ENCODE measurements at regions not wholly inside any gene's neighbourhood (a gene's known extent, or its start where the extent isn't known, plus 50 kb on each side); places are given as distances from the start of the nearest gene placed in this dataset.
"Not testable (repeated sequence)": the region's sequence is repeated elsewhere in the genome, so short reads cannot be mapped to it uniquely, and the experiment has no call there.

DNA sequence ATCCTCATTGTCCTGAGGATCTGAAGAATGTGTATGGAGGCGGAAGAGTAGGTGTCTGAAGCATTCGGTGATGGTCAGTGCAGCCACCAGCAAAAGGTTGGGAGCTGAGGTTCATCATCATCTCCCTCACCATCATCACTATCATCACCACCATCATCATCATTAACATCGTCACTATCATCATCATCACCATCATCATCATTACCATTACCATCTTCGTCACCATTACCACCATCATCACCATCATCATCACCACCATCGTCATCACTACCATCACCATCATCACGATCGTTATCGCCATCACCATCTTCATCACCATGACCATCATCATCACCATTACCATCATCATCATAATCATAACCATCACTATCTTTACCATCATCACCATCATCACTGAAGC, 90.8 kb upstream of the TMEM132D start:
- H3K27ac ChIP-seq (ENCODE audit: low read length), result no peak overlapping the region
- no peaks in the 10 kb centered on the region for H3K27me3 ChIP-seq (ENCODE audit: control insufficient read depth, insufficient read depth, low read length)
- no peak overlapping the region for H3K4me3 ChIP-seq (ENCODE audit: low read length)
- H3K4me1 ChIP-seq (ENCODE audit: control insufficient read depth, insufficient read depth, low read length), result no peaks in the 10 kb centered on the region
- WGBS (ENCODE audit: insufficient coverage, low lambda C conversion rate), result 100% methylated on average over 8 of the region's 8 CpGs
- H3K9me3 ChIP-seq (ENCODE audit: control insufficient read depth, low read depth, low read length), result no peaks in the 10 kb centered on the region
- no peak for DNase-seq
- H3K36me3 ChIP-seq (ENCODE audit: control insufficient read depth, insufficient read depth, low read length), result no peaks in the 10 kb centered on the region

DNA sequence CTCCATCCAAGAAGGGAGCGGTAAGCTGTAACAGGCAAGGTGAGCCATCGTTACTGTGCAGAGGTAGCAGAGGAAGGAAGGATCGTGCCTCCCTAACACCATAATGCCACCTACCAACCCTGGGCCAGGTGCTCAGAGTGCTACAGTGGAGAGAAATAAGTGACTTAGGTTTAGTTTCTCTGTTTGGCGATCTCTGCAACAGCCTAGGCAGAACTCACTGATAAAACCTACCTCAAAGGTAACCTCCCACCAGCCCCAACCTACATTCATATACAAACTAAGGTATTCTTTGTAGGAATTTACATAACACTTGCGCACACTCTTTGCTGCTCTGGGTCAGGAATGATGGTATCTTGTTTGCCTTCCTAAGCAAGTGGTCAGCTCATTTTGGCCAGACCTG, 93.4 kb upstream of the TMEM132D start:
- no CpG with 5 or more reads among the region's 5 CpGs for WGBS (ENCODE audit: insufficient coverage, low lambda C conversion rate)
- no peak overlapping the region for H3K4me3 ChIP-seq (ENCODE audit: low read length)
- H3K9me3 ChIP-seq (ENCODE audit: control insufficient read depth, low read depth, low read length), result no peaks in the 10 kb centered on the region
- H3K4me1 ChIP-seq (ENCODE audit: control insufficient read depth, insufficient read depth, low read length), result no peaks in the 10 kb centered on the region
- no peak overlapping the region for H3K27ac ChIP-seq (ENCODE audit: low read length)
- no peaks in the 10 kb centered on the region for H3K27me3 ChIP-seq (ENCODE audit: control insufficient read depth, insufficient read depth, low read length)
- DNase-seq, result no peak
- H3K36me3 ChIP-seq (ENCODE audit: control insufficient read depth, insufficient read depth, low read length), result no peaks in the 10 kb centered on the region

DNA sequence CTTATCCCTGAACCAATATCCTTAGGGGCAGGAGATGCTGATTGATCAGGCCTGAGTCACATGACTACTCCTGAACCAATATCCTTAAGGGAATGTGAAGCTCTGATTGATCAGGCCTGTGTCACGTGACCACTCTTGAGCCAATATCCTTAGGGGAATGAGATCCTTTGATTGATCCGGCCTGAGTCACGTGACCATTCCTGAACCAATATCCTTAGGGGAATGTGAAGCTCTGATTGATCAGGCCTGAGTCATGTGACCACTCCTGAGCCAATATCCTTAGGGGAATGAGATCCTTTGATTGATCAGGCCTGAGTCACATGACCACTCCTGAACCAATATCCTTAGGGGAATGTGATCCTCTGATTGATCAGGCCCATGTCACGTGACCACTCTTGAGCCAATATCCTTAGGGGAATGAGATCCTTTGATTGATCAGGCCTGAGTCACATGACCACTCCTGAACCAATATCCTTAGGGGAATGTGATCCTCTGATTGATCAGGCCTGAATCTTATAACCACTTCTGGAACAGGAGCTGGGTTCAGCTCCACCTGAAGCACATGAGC, 100.6 kb upstream of the TMEM132D start:
- DNase-seq; H3K36me3 ChIP-seq (ENCODE audit: control insufficient read depth, insufficient read depth, low read length); H3K9me3 ChIP-seq (ENCODE audit: control insufficient read depth, low read depth, low read length); H3K4me1 ChIP-seq (ENCODE audit: control insufficient read depth, insufficient read depth, low read length); H3K27ac ChIP-seq (ENCODE audit: low read length); H3K27me3 ChIP-seq (ENCODE audit: control insufficient read depth, insufficient read depth, low read length); H3K4me3 ChIP-seq (ENCODE audit: low read length): not testable (repeated sequence)
- no CpG with 5 or more reads among the region's 4 CpGs for WGBS (ENCODE audit: insufficient coverage, low lambda C conversion rate)

DNA sequence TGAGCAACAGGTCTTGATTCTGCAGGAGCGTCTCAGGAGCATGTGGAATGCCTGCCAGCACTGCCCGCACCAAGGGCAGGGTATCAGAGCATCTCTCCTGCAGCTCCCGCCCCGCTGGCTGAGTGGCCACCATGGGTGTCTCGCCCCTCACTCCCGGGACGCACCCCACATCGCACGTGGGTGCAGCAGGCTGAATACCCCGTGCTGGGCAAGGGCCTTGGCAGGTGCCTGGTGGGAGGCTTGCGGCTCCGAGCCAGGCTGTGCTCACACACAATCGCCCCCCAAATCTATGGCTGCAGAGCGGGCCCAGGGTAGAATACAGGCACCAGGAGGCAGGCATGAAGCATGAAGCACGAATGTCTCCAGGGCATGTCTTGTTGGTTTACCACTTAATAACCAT, 103.9 kb upstream of the TMEM132D start:
- no CpG with 5 or more reads among the region's 15 CpGs for WGBS (ENCODE audit: insufficient coverage, low lambda C conversion rate)
- peaks cover 8% of the 10 kb centered on the region for H3K27me3 ChIP-seq (ENCODE audit: control insufficient read depth, insufficient read depth, low read length)
- H3K4me1 ChIP-seq (ENCODE audit: control insufficient read depth, insufficient read depth, low read length), result no peaks in the 10 kb centered on the region

DNA sequence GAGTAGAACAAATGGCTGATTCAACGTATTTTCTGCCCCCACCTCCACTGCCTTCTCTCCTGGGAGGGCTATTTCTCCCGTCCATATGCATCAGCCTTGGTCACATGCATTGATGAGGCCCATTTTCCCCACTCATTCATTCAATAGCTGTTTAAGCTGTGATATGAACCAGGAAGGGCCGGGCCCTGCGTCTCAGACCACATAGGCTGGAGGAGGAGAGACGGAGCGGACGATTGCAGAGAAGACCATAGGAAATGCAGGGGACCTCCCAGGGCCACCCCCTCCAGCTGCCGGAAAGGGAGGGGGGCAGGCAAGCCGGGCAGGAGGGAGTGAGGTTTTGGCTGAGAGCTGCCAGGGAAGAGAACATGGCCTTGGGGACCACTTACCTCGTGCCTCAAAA, 104.4 kb upstream of the TMEM132D start:
- Histone ChIP-seq H3K27ac (ENCODE audit: low read length) (no peak overlapping the region), H3K27me3 (ENCODE audit: control insufficient read depth, insufficient read depth, low read length) (peaks cover 8% of the 10 kb centered on the region)

More for the DNA sequence above, 103.9 kb upstream of the TMEM132D start:
- Histone ChIP-seq H3K36me3 (ENCODE audit: control insufficient read depth, insufficient read depth, low read length) (no peaks in the 10 kb centered on the region), H3K9me3 (ENCODE audit: control insufficient read depth, low read depth, low read length) (no peaks in the 10 kb centered on the region), H3K27ac (ENCODE audit: low read length) (no peak overlapping the region), H3K4me3 (ENCODE audit: low read length) (no peak overlapping the region)
- DNase-seq, result no peak

DNA sequence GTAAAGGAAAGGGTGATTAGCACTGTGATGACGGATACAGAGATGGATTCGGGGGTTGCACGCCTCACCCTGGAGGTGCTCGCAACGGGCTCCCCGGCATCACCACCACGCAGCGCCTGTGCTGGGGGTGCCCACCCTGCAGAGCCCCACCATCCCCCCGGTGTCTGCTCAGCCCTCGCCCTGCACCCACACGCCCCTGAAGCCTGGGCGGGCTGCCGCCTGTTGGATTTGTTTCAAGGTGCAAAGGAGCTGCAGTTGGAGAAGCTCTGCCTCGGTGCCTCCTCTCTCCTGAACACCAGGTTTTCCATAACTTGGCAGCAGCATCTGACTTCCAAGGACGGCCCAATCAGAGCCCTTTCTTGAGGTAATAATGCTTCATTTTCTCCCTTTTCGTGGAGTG, 106.1 kb upstream of the TMEM132D start:
- DNase-seq, result no peak
- no peak overlapping the region for H3K4me3 ChIP-seq (ENCODE audit: low read length)
- peaks cover 16% of the 10 kb centered on the region for H3K27me3 ChIP-seq (ENCODE audit: control insufficient read depth, insufficient read depth, low read length)
- no peak overlapping the region for H3K27ac ChIP-seq (ENCODE audit: low read length)
- no peaks in the 10 kb centered on the region for H3K4me1 ChIP-seq (ENCODE audit: control insufficient read depth, insufficient read depth, low read length)
- H3K9me3 ChIP-seq (ENCODE audit: control insufficient read depth, low read depth, low read length), result no peaks in the 10 kb centered on the region
- WGBS (ENCODE audit: insufficient coverage, low lambda C conversion rate), result 83% methylated on average over 1 of the region's 16 CpGs
- no peaks in the 10 kb centered on the region for H3K36me3 ChIP-seq (ENCODE audit: control insufficient read depth, insufficient read depth, low read length)

More for the DNA sequence above, 104.4 kb upstream of the TMEM132D start:
- no peaks in the 10 kb centered on the region for H3K9me3 ChIP-seq (ENCODE audit: control insufficient read depth, low read depth, low read length)
- H3K4me3 ChIP-seq (ENCODE audit: low read length), result no peak overlapping the region
- H3K36me3 ChIP-seq (ENCODE audit: control insufficient read depth, insufficient read depth, low read length), result no peaks in the 10 kb centered on the region
- no CpG with 5 or more reads among the region's 10 CpGs for WGBS (ENCODE audit: insufficient coverage, low lambda C conversion rate)
- DNase-seq, result no peak
- H3K4me1 ChIP-seq (ENCODE audit: control insufficient read depth, insufficient read depth, low read length), result no peaks in the 10 kb centered on the region

DNA sequence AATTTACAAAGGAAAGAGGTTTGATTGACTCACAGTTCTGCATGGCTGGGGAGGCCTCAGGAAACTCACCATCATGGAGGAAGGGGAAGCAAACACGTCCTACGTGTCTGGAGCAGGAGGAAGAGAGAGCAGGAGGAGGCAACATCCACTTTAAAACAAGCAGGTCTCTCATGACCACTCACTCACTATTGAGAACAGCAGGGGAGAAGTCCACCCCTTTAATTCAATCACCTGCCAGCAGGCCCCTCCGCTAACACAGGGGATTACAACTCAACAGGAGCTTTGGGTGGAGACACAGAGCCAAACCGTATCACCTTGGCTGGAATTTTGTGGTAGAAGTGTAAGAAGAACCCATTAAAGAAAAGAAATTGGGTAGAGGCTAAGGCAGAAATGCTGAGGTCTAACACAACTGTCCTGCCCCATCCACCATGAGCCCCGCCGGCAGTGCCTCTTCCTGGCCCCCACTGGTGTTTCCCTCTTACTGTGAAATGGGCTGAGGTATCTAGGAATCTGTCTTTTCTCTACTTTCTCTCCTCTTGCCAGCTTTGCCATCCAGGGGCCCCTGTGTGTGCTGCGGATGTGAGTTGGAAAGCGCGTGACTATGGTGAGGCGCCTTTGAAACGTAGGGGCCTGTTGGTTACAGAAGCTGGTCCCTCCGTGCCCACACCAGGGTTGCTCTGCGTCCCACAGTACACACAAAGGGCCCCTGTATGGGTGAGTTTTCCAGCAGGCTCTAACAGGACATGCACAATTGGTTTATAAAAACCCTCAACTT, 108.0 kb upstream of the TMEM132D start:
- no CpG with 5 or more reads among the region's 13 CpGs for WGBS (ENCODE audit: insufficient coverage, low lambda C conversion rate)
- H3K9me3 ChIP-seq (ENCODE audit: control insufficient read depth, low read depth, low read length), result no peaks in the 10 kb centered on the region
- no peak overlapping the region for H3K4me3 ChIP-seq (ENCODE audit: low read length)
- H3K4me1 ChIP-seq (ENCODE audit: control insufficient read depth, insufficient read depth, low read length), result no peaks in the 10 kb centered on the region
- no peak overlapping the region for H3K27ac ChIP-seq (ENCODE audit: low read length)
- H3K36me3 ChIP-seq (ENCODE audit: control insufficient read depth, insufficient read depth, low read length), result no peaks in the 10 kb centered on the region
- H3K27me3 ChIP-seq (ENCODE audit: control insufficient read depth, insufficient read depth, low read length), result peaks cover 16% of the 10 kb centered on the region
- no peak for DNase-seq

DNA sequence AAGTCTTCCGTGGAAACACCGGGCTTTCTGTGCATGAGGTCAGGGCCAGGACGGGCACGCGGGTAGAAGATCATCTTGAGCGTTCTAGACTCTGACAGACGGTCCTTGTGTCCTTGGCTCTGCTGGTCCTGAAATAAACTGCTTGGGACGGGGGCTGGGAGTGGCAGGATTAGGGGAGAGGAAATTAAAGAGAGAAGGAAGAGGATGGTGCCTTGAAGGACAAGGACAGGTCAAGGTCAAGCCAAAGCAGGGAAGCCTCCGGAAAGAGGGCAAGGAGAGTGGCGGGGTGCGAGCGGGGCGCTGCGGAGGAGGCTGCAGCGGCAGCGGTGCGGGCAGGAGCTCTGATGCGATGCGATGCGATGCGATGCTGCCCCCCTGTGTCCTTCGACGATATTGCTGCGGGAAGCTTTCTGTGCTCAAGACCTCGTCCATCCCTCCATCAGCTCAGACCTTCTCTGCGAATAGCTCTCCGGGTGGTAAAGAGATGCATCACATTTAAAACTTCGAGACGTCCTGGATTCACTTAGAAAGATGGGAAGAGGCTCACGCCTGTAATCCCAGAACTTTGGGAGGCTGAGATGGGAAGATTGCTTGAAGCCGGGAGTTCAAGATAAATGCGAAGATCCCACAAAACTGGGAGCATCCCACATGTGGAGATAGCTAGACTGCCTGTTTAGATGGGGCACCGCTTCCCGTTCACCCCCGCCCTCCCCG, 110.1 kb upstream of the TMEM132D start:
- H3K36me3 ChIP-seq (ENCODE audit: control insufficient read depth, insufficient read depth, low read length), result no peaks in the 10 kb centered on the region
- no peak overlapping the region for H3K4me3 ChIP-seq (ENCODE audit: low read length)
- WGBS (ENCODE audit: insufficient coverage, low lambda C conversion rate), result 22% methylated on average over 1 of the region's 36 CpGs
- peaks cover 16% of the 10 kb centered on the region for H3K27me3 ChIP-seq (ENCODE audit: control insufficient read depth, insufficient read depth, low read length)
- H3K27ac ChIP-seq (ENCODE audit: low read length), result no peak overlapping the region
- no peaks in the 10 kb centered on the region for H3K4me1 ChIP-seq (ENCODE audit: control insufficient read depth, insufficient read depth, low read length)
- H3K9me3 ChIP-seq (ENCODE audit: control insufficient read depth, low read depth, low read length), result no peaks in the 10 kb centered on the region
- peak; percentile 11 to 22 for DNase-seq

DNA sequence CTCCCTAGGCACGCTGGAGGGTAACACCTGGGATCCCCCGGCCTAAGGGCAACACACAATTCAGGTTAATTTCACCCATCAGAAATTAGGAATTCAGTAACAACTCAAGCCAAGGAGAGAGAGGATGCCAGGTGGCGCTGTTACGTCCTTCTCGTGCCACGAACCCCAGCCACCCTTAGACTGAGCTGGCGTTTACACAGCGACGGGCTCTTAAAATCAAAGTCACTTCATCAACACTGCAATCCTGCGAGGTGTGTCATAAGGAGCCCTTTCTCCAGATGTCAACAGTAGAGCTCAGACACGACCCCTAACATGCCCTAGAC, 110.6 kb upstream of the TMEM132D start:
- no peaks in the 10 kb centered on the region for H3K36me3 ChIP-seq (ENCODE audit: control insufficient read depth, insufficient read depth, low read length)
- peaks cover 16% of the 10 kb centered on the region for H3K27me3 ChIP-seq (ENCODE audit: control insufficient read depth, insufficient read depth, low read length)
- H3K9me3 ChIP-seq (ENCODE audit: control insufficient read depth, low read depth, low read length), result no peaks in the 10 kb centered on the region
- DNase-seq, result no peak
- WGBS (ENCODE audit: insufficient coverage, low lambda C conversion rate), result no CpG with 5 or more reads among the region's 11 CpGs
- H3K27ac ChIP-seq (ENCODE audit: low read length), result no peak overlapping the region
- no peak overlapping the region for H3K4me3 ChIP-seq (ENCODE audit: low read length)
- H3K4me1 ChIP-seq (ENCODE audit: control insufficient read depth, insufficient read depth, low read length), result no peaks in the 10 kb centered on the region

DNA sequence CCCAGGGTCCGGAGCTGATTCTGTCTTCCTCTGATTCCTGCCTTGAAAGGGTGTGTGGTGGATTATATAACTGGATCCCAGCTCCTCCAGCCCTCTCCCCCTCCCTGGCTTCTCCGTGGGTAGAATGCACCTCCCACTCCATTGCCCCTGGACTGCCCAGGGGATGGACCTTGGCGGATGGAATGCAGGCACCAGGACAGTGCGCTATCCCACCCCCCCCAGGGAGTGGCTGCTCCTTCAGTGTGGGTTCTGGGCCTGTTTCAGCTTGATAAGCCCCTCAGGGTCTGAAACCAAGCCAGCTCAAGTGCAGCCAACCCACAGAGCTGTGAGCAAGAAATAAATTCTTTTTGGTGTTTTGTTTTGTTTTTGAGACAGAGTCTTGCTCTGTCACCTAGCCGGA, 112.4 kb upstream of the TMEM132D start:
- H3K36me3 ChIP-seq (ENCODE audit: control insufficient read depth, insufficient read depth, low read length), result no peaks in the 10 kb centered on the region
- peaks cover 16% of the 10 kb centered on the region for H3K27me3 ChIP-seq (ENCODE audit: control insufficient read depth, insufficient read depth, low read length)
- no peak overlapping the region for H3K27ac ChIP-seq (ENCODE audit: low read length)
- no peak overlapping the region for H3K4me3 ChIP-seq (ENCODE audit: low read length)
- no peak for DNase-seq
- H3K4me1 ChIP-seq (ENCODE audit: control insufficient read depth, insufficient read depth, low read length), result no peaks in the 10 kb centered on the region
- H3K9me3 ChIP-seq (ENCODE audit: control insufficient read depth, low read depth, low read length), result no peaks in the 10 kb centered on the region
- no CpG with 5 or more reads among the region's 5 CpGs for WGBS (ENCODE audit: insufficient coverage, low lambda C conversion rate)

Measured in large intestine (tissue), 3 donors.